ENCODE measurements at regions not wholly inside any gene's neighbourhood (a gene's known extent, or its start where the extent isn't known, plus 50 kb on each side); places are given as distances from the start of the nearest gene placed in this dataset.

DNA sequence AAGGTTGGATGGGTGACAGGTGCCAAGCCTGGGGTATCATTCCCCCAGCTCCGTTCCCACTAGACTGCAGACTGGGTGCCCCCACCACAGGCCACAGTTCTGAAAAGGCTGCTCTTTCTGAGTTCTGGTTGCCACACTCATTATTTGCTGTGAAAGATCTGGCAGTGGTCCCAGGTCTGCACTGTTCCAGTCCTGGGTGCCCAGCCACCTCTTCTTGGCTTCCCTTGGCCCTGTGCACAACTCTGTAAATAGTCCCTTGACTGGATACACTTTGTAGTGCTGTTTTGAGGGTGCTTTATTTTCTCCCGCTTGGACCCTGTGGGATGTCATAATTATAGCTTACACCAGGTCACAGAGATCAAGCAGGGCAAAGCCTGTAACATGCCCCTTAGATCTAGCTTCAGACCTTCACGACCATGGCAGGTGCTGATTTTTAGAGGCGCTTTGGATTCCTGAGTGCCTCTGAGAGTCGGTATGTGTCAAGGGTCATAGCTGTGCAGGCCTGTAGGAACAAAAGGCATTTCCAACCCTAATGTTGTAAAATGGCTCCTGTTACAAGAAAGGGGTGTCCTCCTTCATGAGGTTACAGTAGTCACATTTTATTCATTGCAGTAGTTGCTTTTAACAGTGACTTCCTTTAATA lies 344.9 kb downstream of the ICE1 start:
- CTCF ChIA-PET, result no interaction called here
- DNase-seq (no peak), ATAC-seq (ENCODE audit: low read depth) (no peak)
- TF ChIP-seq, protein P1, sequence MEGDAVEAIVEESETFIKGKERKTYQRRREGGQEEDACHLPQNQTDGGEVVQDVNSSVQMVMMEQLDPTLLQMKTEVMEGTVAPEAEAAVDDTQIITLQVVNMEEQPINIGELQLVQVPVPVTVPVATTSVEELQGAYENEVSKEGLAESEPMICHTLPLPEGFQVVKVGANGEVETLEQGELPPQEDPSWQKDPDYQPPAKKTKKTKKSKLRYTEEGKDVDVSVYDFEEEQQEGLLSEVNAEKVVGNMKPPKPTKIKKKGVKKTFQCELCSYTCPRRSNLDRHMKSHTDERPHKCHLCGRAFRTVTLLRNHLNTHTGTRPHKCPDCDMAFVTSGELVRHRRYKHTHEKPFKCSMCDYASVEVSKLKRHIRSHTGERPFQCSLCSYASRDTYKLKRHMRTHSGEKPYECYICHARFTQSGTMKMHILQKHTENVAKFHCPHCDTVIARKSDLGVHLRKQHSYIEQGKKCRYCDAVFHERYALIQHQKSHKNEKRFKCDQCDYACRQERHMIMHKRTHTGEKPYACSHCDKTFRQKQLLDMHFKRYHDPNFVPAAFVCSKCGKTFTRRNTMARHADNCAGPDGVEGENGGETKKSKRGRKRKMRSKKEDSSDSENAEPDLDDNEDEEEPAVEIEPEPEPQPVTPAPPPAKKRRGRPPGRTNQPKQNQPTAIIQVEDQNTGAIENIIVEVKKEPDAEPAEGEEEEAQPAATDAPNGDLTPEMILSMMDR (IDR thresholded peaks at IDR 0.05), result no peak
- Mint-ChIP-seq H3K4me1 (peaks cover 22% of the 10 kb centered on the region), H3K36me3 (ENCODE audit: low read depth) (no peaks in the 10 kb centered on the region), H3K27me3 (peaks cover 3% of the 10 kb centered on the region), H3K27ac (no peak overlapping the region), H3K4me3 (no peak overlapping the region), H3K9me3 (no peaks in the 10 kb centered on the region)
- POLR2A ChIA-PET, result no interaction called here
- intact Hi-C loops (cut with micrococcal nuclease), result no loop called here

DNA sequence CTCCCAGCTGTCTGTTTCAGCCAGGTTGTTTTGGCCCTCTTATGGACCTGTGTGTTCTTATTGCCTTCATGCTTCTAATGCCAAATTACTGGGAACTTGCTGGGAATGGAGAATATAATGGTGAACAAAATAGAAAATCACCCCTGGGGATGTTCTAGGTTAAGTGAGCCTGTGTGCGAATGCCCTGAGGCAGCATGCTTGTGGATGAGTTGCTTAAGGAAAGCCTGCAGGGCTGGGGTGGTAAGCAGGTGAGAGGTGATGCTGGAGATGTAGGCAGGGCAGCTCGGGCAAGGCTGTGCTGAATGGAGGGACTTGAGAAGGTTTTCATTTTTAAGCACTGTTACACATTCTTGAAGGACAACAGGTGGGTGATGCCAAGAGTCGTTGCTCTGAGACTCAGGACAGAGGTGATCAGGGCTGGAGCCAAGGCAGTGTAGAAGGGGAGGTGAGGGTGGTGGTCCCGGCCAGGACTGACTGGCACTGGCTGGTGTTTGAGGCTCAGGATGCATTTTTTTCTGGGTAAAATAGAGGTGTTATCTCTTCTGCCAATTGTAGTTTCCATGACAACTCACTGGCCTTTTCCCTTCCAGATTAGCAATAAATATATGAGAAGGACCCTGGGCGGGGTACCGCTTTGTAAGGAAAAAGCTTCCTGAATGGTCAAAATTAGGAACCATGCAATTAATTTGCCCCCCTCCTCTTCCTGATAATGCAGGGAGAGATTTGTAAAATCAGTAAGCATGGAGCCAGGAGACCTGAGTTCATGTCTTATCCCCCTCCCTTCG lies 342.8 kb downstream of the ICE1 start:
- DNase-seq, result no peak
- Mint-ChIP-seq H3K27me3 (peaks cover 3% of the 10 kb centered on the region), H3K27ac (no peak overlapping the region), H3K9me3 (no peaks in the 10 kb centered on the region), H3K4me3 (no peak overlapping the region), H3K4me1 (peaks cover 4% of the 10 kb centered on the region), H3K36me3 (ENCODE audit: low read depth) (no peaks in the 10 kb centered on the region)
- no peak for ATAC-seq (ENCODE audit: low read depth)
- POLR2A ChIA-PET, result no interaction called here
- intact Hi-C loops (cut with micrococcal nuclease), result no loop called here
- CTCF ChIA-PET, result no interaction called here
- TF ChIP-seq, protein P1 (IDR thresholded peaks at IDR 0.05), result no peak

DNA sequence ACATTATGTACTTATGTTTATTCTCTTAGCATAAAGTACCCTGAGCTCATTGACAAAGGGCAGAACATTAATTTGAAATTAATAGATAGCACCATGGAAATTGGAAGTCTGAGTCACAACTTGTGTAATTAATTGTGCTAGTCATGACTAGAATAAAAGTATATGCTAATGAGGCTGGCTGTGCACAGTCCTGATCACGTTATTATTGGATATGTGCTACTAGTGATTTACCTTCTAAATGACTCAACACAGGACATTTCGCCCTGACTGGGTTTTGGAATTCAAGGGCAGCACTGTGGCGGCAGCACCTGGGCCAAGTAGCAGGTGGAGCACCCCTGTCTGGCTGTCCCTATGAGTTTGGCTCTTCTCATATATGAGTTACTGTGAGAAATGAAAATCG lies 341.8 kb downstream of the ICE1 start:
- no peak overlapping the region for H3K4me3 Mint-ChIP-seq
- CTCF ChIA-PET, result no interaction called here
- POLR2A ChIA-PET, result no interaction called here
- ATAC-seq (ENCODE audit: low read depth) (no peak), DNase-seq (no peak)
- H3K36me3 Mint-ChIP-seq (ENCODE audit: low read depth), result no peaks in the 10 kb centered on the region
- peaks cover 3% of the 10 kb centered on the region for H3K27me3 Mint-ChIP-seq
- no peaks in the 10 kb centered on the region for H3K4me1 Mint-ChIP-seq
- H3K27ac Mint-ChIP-seq, result no peak overlapping the region
- TF ChIP-seq, protein P1 (IDR thresholded peaks at IDR 0.05), result no peak
- no peaks in the 10 kb centered on the region for H3K9me3 Mint-ChIP-seq
- intact Hi-C loops (cut with micrococcal nuclease), result no loop called here

DNA sequence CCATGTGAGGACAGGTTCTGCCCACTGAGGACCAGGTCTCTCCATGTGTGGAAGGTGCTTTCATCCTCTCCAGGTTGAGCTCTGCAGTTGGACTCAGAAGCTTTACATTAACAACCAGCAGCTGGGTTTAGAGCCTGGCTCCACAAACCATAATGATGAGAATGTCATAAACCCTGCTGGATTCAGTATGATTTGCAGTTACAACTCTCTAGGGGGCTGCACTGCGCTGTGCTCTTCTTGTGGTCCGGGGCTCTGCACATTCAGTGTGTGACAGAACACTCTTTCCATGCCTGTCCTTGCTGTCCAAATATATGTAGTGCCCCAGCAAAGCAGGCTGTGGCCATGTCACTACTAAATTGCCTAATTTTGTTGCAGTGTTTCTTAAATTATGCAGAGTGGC lies 334.3 kb downstream of the ICE1 start:
- H3K9me3 Mint-ChIP-seq, result no peaks in the 10 kb centered on the region
- no peaks in the 10 kb centered on the region for H3K27me3 Mint-ChIP-seq
- DNase-seq (no peak), ATAC-seq (ENCODE audit: low read depth) (no peak)
- ChIA-PET POLR2A (no interaction called here), CTCF (interaction anchor here (1.3 kb wide), 1 partner anchor 143 kb away, joined by 3 read pairs; no protein-coding TSS in a partner anchor)
- peaks cover 63% of the 10 kb centered on the region for H3K4me1 Mint-ChIP-seq
- H3K36me3 Mint-ChIP-seq (ENCODE audit: low read depth), result no peaks in the 10 kb centered on the region
- intact Hi-C loops (cut with micrococcal nuclease), result loop anchor here (10.0 kb wide), 2 partner anchors 262 to 958 kb away; partner anchors contain the start of gene TENT4A
- TF ChIP-seq, protein P1 (IDR thresholded peaks at IDR 0.05), result no peak
- peak overlapping the region; percentile 80 for H3K27ac Mint-ChIP-seq
- H3K4me3 Mint-ChIP-seq, result no peak overlapping the region

DNA sequence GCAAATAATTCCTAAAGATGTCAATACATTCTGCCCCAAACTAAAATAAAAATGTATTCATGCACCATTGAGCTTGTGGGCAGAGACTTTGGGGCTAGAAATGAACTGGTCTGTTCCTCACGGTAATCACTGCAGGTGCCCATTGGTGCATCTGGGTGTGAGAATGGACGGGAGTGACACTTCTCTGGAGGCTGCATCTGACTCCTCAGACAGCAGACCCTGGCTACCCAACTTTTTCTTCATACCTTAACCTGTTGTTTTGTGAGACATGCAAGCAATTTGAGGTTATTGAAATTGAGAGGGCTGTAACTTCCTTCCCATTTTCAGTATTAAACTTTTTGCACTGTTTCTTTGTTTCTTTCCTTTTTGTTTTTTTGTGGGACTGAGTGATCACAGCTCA lies 333.4 kb downstream of the ICE1 start:
- DNase-seq, result no peak
- ChIA-PET POLR2A (interaction anchor here (0.6 kb wide), 2 partner anchors 21 to 867 kb away, joined by 3 to 7 read pairs; no protein-coding TSS in a partner anchor), CTCF (interaction anchor here (1.3 kb wide), 1 partner anchor 143 kb away, joined by 3 read pairs; no protein-coding TSS in a partner anchor)
- H3K27ac Mint-ChIP-seq, result peak overlapping the region; percentile 80
- H3K4me3 Mint-ChIP-seq, result peak overlapping the region; percentile 21
- intact Hi-C loops (cut with micrococcal nuclease), result loop anchor here (10.0 kb wide), 2 partner anchors 261 to 959 kb away; partner anchors contain the start of gene TENT4A
- TF ChIP-seq, protein P1 (IDR thresholded peaks at IDR 0.05), result no peak
- peak; percentile 59 for ATAC-seq (ENCODE audit: low read depth)
- no peaks in the 10 kb centered on the region for H3K27me3 Mint-ChIP-seq
- H3K36me3 Mint-ChIP-seq (ENCODE audit: low read depth), result no peaks in the 10 kb centered on the region
- no peaks in the 10 kb centered on the region for H3K9me3 Mint-ChIP-seq
- peaks cover 72% of the 10 kb centered on the region for H3K4me1 Mint-ChIP-seq
